ENCODE measurements at regions not wholly inside any gene's neighbourhood (a gene's known extent, or its start where the extent isn't known, plus 50 kb on each side); places are given as distances from the start of the nearest gene placed in this dataset.

DNA sequence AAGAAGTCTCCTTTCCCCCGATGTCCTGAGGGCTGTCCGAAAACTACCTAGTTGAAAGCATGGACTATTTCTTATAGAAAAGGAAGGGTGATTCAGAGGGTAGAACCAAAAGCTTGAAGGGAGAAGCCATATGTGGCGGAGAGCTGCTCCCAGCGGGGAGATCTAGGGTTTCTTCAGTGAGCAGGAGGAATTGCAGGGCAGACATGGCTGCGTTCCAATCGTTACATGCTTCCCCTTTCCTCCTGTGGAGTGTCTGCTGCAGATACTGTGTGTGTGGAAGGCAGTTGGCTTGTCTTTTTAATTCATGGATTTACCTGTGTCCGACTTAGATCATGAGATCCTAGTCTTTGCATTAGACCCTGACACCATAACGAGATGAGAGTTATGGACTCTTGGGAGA, 799.5 kb downstream of the QKI start:
- no peak for DNase-seq (ENCODE audit: low read depth)

DNA sequence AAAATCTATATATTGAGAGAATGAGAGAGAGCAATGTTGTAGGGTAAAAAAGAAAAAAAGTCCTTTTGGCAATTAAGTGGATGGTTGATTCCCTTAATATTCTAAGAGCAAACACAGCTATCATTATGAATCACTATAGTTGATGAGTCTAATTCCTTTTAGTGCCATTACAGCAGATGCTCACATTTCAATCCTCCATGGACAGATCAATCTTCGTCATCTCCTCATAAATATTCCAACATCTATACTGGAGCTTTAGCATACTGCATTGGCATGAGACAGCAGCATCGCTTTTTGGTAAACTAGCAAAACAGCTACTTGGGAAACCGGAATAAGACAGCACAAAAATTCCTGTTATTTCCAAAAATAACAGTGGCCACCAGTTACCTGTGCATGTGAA, 796.7 kb downstream of the QKI start:
- no peak for DNase-seq (ENCODE audit: low read depth)

DNA sequence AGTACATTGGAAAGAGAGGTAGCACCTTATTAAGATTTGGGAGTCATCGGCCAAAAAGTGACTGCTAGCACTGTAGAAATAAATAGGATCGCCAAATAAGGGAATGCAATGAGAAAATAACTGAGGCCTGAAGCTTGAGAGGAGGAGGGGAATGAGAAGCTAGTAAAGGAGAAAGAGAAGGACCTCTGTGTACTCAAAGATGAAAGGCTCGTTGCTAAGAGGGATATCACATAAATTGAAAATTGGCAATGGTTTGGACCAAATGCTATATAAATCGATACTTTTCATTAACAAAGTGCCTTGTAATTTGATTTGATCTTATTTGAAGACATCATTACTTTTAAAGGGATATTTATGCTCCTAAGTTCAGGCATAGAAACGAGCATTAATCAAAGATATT, 796.3 kb downstream of the QKI start:
- DNase-seq (ENCODE audit: low read depth): no peak

DNA sequence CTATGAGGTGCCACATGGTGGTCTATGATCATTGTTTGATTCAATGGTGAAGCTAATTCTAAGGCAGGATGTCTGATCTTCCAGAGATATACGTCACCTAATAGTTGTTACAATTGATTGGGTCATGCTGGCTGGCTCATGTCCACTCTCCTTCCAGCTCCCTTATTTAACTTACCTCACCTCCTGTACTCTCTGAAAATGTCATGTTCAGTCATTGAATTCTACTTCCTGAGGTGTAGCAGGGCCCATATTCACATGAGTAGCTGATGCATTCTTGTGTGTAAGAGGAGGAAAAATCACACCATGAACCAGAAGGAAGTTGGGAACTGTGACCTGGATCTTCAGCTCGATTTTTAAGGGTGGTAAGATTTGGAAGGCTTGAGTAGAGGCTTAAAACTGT, 795.8 kb downstream of the QKI start:
- DNase-seq (ENCODE audit: low read depth): no peak

DNA sequence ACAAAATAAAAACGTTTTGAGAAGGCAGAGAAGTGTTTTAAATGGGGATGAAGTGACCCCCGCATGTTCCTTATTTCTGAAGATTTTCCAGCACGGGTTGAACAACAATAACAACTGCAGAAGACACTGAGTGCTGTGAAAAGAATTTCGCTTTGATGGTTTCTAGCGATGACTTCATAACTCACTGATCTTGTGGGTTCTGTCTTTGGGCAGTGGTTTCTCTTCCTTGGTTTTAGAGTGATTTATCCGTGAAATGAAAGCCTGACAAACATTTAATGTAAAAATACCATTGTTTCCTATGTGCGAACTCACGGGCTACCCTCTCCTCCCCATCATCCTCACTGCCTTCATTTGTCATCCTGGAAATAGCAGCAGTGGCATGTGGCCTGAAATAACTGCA, 793.9 kb downstream of the QKI start:
- DNase-seq (ENCODE audit: low read depth): no peak

- no peak for DNase-seq (ENCODE audit: low read depth)
These were observed 792.4 kb downstream of the QKI start for GRCh38 chr6:164206807-164207423.

DNA sequence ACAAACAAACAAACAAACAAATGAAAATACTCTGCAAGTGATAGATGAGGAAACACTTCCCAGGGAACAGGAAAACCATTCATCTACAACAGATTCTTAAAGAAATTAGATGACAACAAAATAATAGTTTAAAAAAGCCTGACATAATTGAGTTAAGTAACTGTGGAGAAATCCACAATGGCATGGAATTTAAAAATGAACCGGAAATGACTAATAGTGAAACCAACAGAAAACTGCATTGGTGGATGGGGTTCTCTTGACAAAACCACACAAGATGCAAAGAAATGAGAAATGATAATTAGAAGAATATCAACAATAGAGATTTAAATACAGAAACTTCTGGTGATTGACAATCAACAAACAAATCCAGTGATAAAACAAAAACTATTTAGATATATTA, 785.6 kb downstream of the QKI start:
- DNase-seq (ENCODE audit: low read depth): no peak

DNA sequence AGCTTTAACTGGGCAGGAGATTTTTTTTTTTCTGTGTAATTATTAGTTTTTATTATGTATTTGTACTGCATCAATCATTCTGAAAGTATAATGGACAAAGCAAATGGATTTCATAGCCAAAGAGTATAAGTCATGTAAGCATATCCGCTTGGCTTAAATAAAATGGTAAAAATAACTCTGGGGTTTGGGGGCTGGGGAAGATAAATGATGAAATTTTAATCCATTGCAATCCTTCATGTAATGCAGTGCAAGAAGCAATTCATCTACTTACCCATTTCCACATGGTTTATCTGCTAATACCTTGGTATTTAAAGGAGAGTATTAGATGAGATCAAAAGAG, 781.4 kb downstream of the QKI start:
- no peak for DNase-seq (ENCODE audit: low read depth)

DNA sequence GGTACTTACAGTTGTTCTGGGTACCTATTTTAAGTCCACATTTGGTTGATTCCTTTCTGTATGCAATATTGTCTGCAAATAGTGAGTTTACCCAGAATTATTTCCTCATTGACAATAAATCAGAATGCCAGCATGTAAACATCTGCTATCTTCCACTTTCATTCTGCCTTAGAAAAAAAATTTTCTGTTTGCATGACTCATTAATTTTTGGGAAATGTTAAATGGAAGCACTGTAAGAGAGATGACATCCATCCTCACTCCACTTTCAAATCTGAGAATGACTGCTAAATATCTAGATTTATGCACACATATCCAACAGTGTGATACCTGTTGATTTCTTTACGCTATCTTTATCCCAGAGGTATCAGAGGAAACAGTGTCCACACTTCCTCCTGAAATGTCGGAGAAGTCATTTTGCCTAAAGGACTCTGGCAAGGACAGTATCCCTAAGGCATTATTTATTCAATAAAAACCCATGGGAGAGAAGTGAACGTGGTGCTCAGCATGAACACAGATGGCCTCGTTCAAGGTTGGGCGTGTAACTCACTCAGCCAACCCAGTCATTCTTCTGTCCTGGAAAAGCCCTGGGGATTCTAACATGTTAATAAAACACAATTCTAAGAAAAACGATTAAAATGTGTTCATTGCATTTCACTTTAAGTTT, 780.9 kb downstream of the QKI start:
- DNase-seq (ENCODE audit: low read depth): no peak

DNA sequence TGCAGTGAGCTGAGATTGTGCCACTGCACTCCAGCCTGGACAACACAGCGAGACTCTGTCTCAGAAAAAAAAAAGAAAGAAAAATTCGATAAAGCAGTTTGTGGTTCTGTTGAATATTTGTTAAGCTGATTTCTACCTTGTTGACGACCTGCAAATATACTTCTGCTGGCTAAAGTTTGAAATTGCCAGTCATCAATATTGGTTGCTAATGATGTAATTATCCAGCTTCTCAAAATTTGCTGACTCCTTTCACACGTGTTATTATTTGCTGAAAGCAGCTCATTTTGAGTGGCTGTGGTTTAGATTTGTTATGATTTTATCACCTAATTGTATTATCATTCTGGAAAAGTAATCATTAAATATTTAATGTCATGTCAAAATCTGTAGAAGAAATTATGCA, 774.3 kb downstream of the QKI start:
- no peak for DNase-seq (ENCODE audit: low read depth)

- no peak for DNase-seq (ENCODE audit: low read depth)
These were observed 771.0 kb downstream of the QKI start for GRCh38 chr6:164185471-164185871.

GRCh38 chr6:164184410-164184809, 769.9 kb downstream of the QKI start:
- DNase-seq (ENCODE audit: low read depth): no peak

GRCh38 chr6:164183556-164184123, 769.1 kb downstream of the QKI start:
- no peak for DNase-seq (ENCODE audit: low read depth)

- DNase-seq (ENCODE audit: low read depth): no peak
These were observed 764.3 kb downstream of the QKI start for GRCh38 chr6:164178679-164179332.

DNA sequence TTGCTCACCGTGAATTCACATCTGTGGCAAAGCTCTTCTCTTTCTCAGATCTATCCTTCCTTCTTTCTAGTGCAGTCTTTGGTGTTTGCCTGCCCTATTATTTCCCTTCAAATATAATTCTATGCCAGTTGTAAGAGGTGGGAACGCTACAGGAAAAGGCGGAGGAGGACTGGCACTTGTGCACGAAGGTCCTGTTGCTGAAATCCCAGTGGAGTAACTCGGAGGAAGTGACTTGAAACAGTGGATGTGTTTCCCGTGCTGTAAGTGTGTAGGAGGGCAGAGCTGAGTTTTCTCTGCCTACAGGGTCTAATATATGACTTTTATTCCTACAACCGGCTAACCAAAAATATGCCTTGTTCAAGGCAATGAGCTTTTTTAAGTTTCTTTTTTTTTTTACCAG, 754.8 kb downstream of the QKI start:
- DNase-seq (ENCODE audit: low read depth): no peak

- DNase-seq (ENCODE audit: low read depth): no peak
These were observed 754.1 kb downstream of the QKI start for GRCh38 chr6:164168595-164168994.

GRCh38 chr6:164167873-164168405, 753.4 kb downstream of the QKI start:
- no peak for DNase-seq (ENCODE audit: low read depth)

- no peak for DNase-seq (ENCODE audit: low read depth)
These were observed 752.5 kb downstream of the QKI start for GRCh38 chr6:164166996-164167395.

- no peak for DNase-seq (ENCODE audit: low read depth)
These were observed 752.0 kb downstream of the QKI start for GRCh38 chr6:164166515-164166914.

DNA sequence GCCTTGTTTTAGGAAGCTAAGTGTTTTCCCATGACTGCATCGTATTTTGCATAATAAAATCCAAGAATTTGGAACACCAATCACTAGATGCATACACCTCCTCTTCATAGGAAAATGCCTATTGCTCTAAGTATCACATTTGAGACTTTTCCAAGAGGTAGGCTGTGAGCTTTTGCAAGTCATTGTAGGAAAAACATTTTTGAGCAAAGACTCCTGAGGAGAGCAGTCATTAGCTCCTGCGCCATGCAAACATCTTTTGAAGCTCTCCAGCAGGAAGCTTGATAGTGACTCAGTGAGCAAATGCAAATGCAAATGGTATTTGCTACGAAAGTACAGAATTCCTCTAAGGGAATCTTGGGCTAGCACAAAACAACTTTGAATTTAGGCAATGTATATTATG, 750.4 kb downstream of the QKI start:
- DNase-seq (ENCODE audit: low read depth): no peak

- DNase-seq (ENCODE audit: low read depth): no peak
These were observed 748.7 kb downstream of the QKI start for GRCh38 chr6:164163239-164163638.

GRCh38 chr6:164159061-164159460, 744.5 kb downstream of the QKI start:
- no peak for DNase-seq (ENCODE audit: low read depth)

DNA sequence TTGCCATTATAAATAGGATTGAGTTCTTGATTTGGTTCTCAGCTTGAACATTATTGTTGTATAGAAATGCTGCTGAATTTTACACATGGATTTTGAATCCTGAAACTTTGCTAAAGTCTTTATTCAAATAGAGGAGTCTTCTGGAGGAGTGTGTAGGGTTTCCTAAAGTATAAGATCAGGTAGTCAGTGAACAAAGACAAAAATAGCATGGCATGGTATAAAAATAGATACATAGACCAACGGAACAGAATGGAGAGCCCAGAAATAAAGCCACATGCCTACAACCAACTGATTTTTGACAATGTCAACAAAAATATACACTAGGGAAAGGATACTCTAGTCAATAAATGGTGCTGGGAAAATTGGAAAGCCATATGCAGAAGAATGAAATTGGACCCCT, 740.1 kb downstream of the QKI start:
- no peak for DNase-seq (ENCODE audit: low read depth)

Data from HS-5 (cell line).